CD14-positive monocyte (primary cell): ENCODE measurements at regions not wholly inside any gene's neighbourhood (a gene's known extent, or its start where the extent isn't known, plus 50 kb on each side); places are given as distances from the start of the nearest gene placed in this dataset.

Source experiments
- DNase-seq, 3 donors: peaks; one replicate each; pipeline ENCODE4 v3.0.0-alpha.2; 2011 to 2022
- H2AFZ ChIP-seq: 2 replicates; pipeline ENCODE4 v1.6.0; 2012; ENCODE audit warnings: mild to moderate bottlenecking, low read depth, low read length, inconsistent platforms; ENCODE audit not compliant: insufficient read depth, poor library complexity, severe bottlenecking
- H3K27ac ChIP-seq, 2 donors: 1 replicate in 1 of 2; 2 replicates in 1 of 2; pipeline ENCODE4 v1.5.1; 2012 to 2013; ENCODE audit warnings: low read length in 2 of 2, control low read depth in 1 of 2, inconsistent platforms in 1 of 2, low read depth in 1 of 2, mild to moderate bottlenecking in 1 of 2
- H3K27me3 ChIP-seq, 2 donors: one replicate each; pipeline versions ENCODE4 v1.6.0 to v1.6.1; 2011 to 2013; ENCODE audit warnings: low read length in 2 of 2; ENCODE audit not compliant: control insufficient read depth in 2 of 2, insufficient read depth in 2 of 2
- H3K36me3 ChIP-seq, 2 donors: replicated peaks in 1 of 2; 1 replicate in 1 of 2; 2 replicates in 1 of 2; pipeline versions ENCODE4 v1.5.1 to v1.6.1; 2012 to 2013; ENCODE audit warnings: low read length in 2 of 2, control low read depth in 1 of 2, inconsistent platforms in 1 of 2, mild to moderate bottlenecking in 1 of 2; ENCODE audit not compliant: insufficient read depth in 2 of 2, control insufficient read depth in 1 of 2
- H3K4me1 ChIP-seq, 2 donors: 1 replicate in 1 of 2; 2 replicates in 1 of 2; pipeline versions ENCODE4 v1.5.1 to v1.6.1; 2012 to 2013; ENCODE audit warnings: low read length in 2 of 2, control low read depth in 1 of 2, inconsistent platforms in 1 of 2, mild to moderate bottlenecking in 1 of 2, moderate library complexity in 1 of 2; ENCODE audit not compliant: insufficient read depth in 2 of 2, control insufficient read depth in 1 of 2
- H3K4me2 ChIP-seq: replicated peaks from 2 replicates; pipeline ENCODE3; 2012; ENCODE audit warnings: low read length, moderate library complexity, mild to moderate bottlenecking; ENCODE audit not compliant: poor library complexity, severe bottlenecking; ENCODE audit errors: extremely low read depth
- H3K4me3 ChIP-seq, 3 experiments: fragments of 200-600 bp in 1 of 3; sonication (generic) in 1 of 3; replicated peaks in 1 of 3; 1 replicate in 2 of 3; 2 replicates in 1 of 3; pipeline ENCODE4 v1.5.1; 2011 to 2013; ENCODE audit warnings: low read length in 3 of 3, mild to moderate bottlenecking in 3 of 3, control low read depth in 2 of 3, low read depth in 2 of 3, inconsistent platforms in 1 of 3, moderate library complexity in 1 of 3
- H3K79me2 ChIP-seq: 2 replicates; pipeline ENCODE4 v1.6.0; 2012; ENCODE audit warnings: mild to moderate bottlenecking, control low read depth, inconsistent platforms, low read length, moderate library complexity; ENCODE audit not compliant: insufficient read depth
- H3K9ac ChIP-seq: 2 replicates; pipeline ENCODE4 v1.6.0; 2017; ENCODE audit warnings: low read length, mild to moderate bottlenecking; ENCODE audit not compliant: insufficient read depth, poor library complexity, severe bottlenecking
- H3K9me3 ChIP-seq, 2 donors: replicated peaks in 1 of 2; 1 replicate in 1 of 2; 2 replicates in 1 of 2; pipeline versions ENCODE4 v1.5.1 to v1.6.1; 2012 to 2013; ENCODE audit warnings: low read length in 2 of 2, control low read depth in 1 of 2; ENCODE audit not compliant: control insufficient read depth in 1 of 2, insufficient read depth in 1 of 2
- H4K20me1 ChIP-seq: 2 replicates; pipeline ENCODE4 v1.6.0; 2012; ENCODE audit warnings: mild to moderate bottlenecking, low read length, control low read depth, moderate library complexity; ENCODE audit not compliant: insufficient read depth
- H3K27ac Mint-ChIP-seq, 7 donors: one replicate each; pipeline ENCODE4 v1.8.0; 2020; ENCODE audit warnings: mild to moderate bottlenecking in 7 of 7, mixed read lengths in 7 of 7, moderate library complexity in 6 of 7, inconsistent platforms in 2 of 7
- H3K27me3 Mint-ChIP-seq, 3 donors: one replicate each; pipeline ENCODE4 v1.8.0; 2021 to 2022; ENCODE audit warnings: low read depth in 3 of 3, mild to moderate bottlenecking in 3 of 3, mixed read lengths in 3 of 3, moderate library complexity in 3 of 3, inconsistent platforms in 1 of 3
- H3K36me3 Mint-ChIP-seq, 2 donors: one replicate each; pipeline ENCODE4 v1.8.0; 2020; ENCODE audit warnings: mixed read lengths in 2 of 2, inconsistent platforms in 1 of 2, mild to moderate bottlenecking in 1 of 2
- H3K4me1 Mint-ChIP-seq: one replicate; pipeline ENCODE4 v1.8.0; 2020; ENCODE audit warnings: mild to moderate bottlenecking, mixed read lengths
- H3K4me3 Mint-ChIP-seq, 2 donors: one replicate each; pipeline ENCODE4 v1.8.0; 2020; ENCODE audit warnings: mild to moderate bottlenecking in 2 of 2, mixed read lengths in 2 of 2, moderate library complexity in 1 of 2
- H3K9me3 Mint-ChIP-seq, 7 donors: one replicate each; pipeline ENCODE4 v1.8.0; 2020 to 2022; ENCODE audit warnings: mixed read lengths in 7 of 7, mild to moderate bottlenecking in 6 of 7, moderate library complexity in 6 of 7, inconsistent platforms in 2 of 7
- WGBS: methylation state at CpG from one replicate; pipeline ENCODE4 v1.1.5; 2013; ENCODE audit warnings: missing lambda C conversion rate; ENCODE audit not compliant: insufficient coverage; 5-methylcytosine and 5-hydroxymethylcytosine counted together
- intact Hi-C, 2 donors: fragments of 100-400 bp; cut with micrococcal nuclease; formaldehyde crosslinking; loops; one replicate each; pipeline versions ENCODE4 v1.15.0 to v1.15.1; 2023
- TF ChIP-seq, protein P1 (sequence below): fragments of 200-600 bp; IDR thresholded peaks from one replicate; pipeline ENCODE4 v1.8.0; 2022; ENCODE audit warnings: antibody characterized with exemption, mild to moderate bottlenecking

DNA sequence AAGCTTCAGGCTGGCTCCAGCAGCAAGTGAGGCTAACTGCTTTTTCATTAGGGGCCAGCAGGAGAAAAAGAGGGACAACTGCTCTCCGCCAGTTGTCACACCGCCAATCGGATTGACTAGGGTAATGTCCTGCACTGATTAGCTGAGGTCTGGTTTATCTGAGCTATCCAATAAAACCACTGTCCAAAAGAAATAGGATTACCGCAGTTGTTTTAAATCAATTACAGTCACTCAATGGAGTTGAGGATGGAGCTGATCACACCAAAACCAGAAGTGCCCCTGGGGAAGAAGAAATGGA, 351.4 kb upstream of the NPVF start:
- TF ChIP-seq, protein P1, sequence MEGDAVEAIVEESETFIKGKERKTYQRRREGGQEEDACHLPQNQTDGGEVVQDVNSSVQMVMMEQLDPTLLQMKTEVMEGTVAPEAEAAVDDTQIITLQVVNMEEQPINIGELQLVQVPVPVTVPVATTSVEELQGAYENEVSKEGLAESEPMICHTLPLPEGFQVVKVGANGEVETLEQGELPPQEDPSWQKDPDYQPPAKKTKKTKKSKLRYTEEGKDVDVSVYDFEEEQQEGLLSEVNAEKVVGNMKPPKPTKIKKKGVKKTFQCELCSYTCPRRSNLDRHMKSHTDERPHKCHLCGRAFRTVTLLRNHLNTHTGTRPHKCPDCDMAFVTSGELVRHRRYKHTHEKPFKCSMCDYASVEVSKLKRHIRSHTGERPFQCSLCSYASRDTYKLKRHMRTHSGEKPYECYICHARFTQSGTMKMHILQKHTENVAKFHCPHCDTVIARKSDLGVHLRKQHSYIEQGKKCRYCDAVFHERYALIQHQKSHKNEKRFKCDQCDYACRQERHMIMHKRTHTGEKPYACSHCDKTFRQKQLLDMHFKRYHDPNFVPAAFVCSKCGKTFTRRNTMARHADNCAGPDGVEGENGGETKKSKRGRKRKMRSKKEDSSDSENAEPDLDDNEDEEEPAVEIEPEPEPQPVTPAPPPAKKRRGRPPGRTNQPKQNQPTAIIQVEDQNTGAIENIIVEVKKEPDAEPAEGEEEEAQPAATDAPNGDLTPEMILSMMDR = no peak
- no peaks in the 10 kb centered on the region for H3K9me3 ChIP-seq
- no peak overlapping the region for H2AFZ ChIP-seq
- Mint-ChIP-seq H3K27me3 (peaks cover 0 to 5% (median 5%) of the 10 kb centered on the region in 3 donors), H3K9me3 (no peaks in the 10 kb centered on the region), H3K4me3 (no peak overlapping the region), H3K27ac (no peak overlapping the region), H3K4me1 (no peaks in the 10 kb centered on the region), H3K36me3 (no peaks in the 10 kb centered on the region)
- intact Hi-C loops = no loop called here
- no CpG with 5 or more reads among the region's 4 CpGs for WGBS
- no peak overlapping the region for H3K27ac ChIP-seq
- DNase-seq = no peak
- H3K79me2 ChIP-seq = no peaks in the 10 kb centered on the region
- no peaks in the 10 kb centered on the region for H3K36me3 ChIP-seq
- H3K27me3 ChIP-seq = no peaks in the 10 kb centered on the region
- no peak overlapping the region for H3K4me2 ChIP-seq
- no peaks in the 10 kb centered on the region for H4K20me1 ChIP-seq
- H3K4me3 ChIP-seq = no peak overlapping the region
- H3K4me1 ChIP-seq = no peaks in the 10 kb centered on the region
- no peak overlapping the region for H3K9ac ChIP-seq

- Histone ChIP-seq H3K9ac (no peak overlapping the region), H3K9me3 (no peaks in the 10 kb centered on the region), H4K20me1 (no peaks in the 10 kb centered on the region), H3K79me2 (no peaks in the 10 kb centered on the region), H3K27ac (no peak overlapping the region), H3K4me2 (no peak overlapping the region), H2AFZ (no peak overlapping the region), H3K4me1 (no peaks in the 10 kb centered on the region), H3K4me3 (no peak overlapping the region), H3K27me3 (no peaks in the 10 kb centered on the region), H3K36me3 (no peaks in the 10 kb centered on the region)
- WGBS = no CpG with 5 or more reads among the region's 4 CpGs
- H3K4me3 Mint-ChIP-seq = no peak overlapping the region
- no peak overlapping the region for H3K27ac Mint-ChIP-seq
- no peak for DNase-seq
- H3K36me3 Mint-ChIP-seq = no peaks in the 10 kb centered on the region
- TF ChIP-seq, protein P1 = no peak
- H3K4me1 Mint-ChIP-seq = no peaks in the 10 kb centered on the region
- intact Hi-C loops = no loop called here
- H3K27me3 Mint-ChIP-seq = peaks cover 0 to 5% (median 5%) of the 10 kb centered on the region in 3 donors
- H3K9me3 Mint-ChIP-seq = no peaks in the 10 kb centered on the region
These were observed 351.9 kb upstream of the NPVF start for GRCh38 chr7:25580141-25580540.
